Erythroblast (primary cell): ENCODE measurements at regions not wholly inside any gene's neighbourhood (a gene's known extent, or its start where the extent isn't known, plus 50 kb on each side); places are given as distances from the start of the nearest gene placed in this dataset.

ENCODE experiments used
- DNase-seq, 2 experiments: peaks; one replicate each; lab custom pipeline; 2025; lab: John Stamatoyannopoulos, UW
- GATA1 ChIP-seq: IDR thresholded peaks from 2 replicates; pipeline ENCODE4 v1.6.1; 2011; ENCODE audit warnings: low read depth, mild to moderate bottlenecking, control low read depth, low read length, moderate library complexity
- POLR2A ChIP-seq: IDR thresholded peaks from 2 replicates; pipeline ENCODE4 v1.6.1; 2011; ENCODE audit warnings: mild to moderate bottlenecking, low read length

DNA sequence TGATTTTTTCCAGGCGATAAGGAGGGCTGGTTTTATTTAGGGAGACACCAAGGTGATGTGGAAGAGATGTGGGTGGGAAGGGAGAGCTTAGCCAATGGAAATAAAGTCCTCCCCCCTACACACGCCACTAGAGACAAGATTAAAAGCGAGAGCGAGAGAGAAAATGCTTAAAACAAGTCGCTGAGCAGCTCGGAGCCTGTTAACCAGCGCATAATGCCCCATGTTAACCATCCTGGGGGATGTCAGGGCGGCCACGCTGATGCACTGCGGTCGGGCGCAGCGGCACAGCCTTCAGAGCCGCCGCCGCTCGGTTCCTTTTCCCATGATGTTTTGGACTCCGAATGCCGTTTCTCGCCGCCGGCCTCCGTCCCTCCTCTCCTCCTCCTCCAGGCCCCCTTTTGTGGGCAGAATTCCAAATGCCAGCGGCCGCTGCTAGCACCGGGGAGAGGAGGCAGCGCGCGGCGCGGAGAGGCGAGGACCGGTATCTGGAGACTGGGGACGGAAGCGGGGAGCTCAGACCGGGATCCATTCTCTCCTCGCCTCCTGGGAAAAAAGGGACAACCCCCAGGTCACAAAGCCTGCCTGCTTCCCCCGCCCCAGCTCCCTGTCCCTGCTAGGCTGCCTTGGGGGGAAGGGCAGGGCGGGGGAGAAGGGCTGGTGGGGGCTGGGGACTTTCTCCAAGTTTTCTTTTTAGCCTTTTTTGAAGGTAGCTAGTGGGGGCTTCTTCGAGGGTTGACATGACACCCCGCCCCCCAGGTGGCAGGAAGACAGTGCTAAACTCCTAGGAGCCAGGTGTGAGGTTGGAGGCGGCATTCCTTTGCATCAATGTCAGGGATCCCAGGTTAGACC is 98.1 kb upstream of the CCL2 start:
- no peak for TF ChIP-seq POLR2A
- no peak for TF ChIP-seq GATA1
- DNase-seq: no peak

DNA sequence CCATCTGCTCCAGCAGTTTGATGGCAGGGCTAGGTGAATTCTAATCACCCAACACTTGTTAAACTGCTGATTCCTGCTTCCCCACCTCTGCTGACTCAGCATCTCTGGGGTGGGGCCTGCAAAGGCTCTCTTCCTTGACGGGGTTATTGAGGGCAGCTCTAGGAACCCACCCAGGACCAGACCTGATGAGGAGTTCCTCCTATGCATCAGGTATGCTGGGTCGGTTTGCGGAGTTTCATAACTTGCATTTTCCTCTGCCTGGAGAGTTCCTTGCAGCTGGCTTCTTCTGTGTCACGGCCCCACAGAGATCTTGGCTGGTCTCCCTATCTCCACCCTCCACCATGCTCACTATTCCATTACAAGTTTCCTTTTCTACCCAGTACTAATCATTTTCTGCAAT is 93.4 kb upstream of the CCL2 start:
- TF ChIP-seq GATA1: no peak
- no peak for TF ChIP-seq POLR2A
- DNase-seq: peak in 1 of 2 experiments; percentile 28

DNA sequence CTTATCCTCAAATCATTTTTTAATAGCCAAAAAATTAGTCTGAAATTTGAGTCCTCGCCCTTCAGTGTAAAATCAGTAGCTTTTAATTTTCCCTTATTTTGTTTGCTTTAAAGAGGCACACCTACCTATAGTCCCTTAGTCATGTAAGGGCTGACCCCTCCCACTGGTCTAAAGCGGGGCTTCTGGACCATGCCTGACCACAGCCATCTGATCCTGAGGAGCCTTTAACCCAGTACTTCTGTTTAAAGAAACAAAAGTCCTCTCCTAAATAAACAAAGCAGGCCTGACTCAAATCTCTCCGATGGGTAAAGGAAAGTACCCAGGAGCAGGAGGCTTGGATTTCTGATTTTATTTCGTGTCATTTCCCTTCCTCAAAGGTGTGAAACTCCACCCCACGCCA is 92.0 kb upstream of the CCL2 start:
- TF ChIP-seq GATA1 (no peak), POLR2A (no peak)

DNA sequence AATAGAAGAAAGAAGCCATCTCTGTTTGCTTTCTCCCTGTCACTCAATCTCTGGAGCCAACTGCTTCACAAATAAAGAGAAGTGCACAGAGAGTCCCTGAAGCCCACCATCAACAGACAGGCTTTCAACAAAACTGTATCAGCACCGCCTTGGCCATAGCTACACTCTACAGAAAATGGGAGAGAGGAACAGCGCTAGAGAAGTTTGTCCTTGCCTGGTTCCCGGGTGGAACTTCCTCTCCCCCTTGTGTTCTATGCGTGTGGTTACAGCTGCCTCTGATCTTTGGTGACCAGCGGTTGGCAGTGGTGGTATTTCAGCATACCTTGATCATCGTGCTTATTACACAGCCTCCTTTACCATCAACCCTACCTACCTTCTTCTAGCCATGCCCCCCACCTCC is 91.4 kb upstream of the CCL2 start:
- DNase-seq: peak in 1 of 2 experiments; percentile 36

More for the DNA sequence above, 92.0 kb upstream of the CCL2 start:
- DNase-seq: no peak

DNA sequence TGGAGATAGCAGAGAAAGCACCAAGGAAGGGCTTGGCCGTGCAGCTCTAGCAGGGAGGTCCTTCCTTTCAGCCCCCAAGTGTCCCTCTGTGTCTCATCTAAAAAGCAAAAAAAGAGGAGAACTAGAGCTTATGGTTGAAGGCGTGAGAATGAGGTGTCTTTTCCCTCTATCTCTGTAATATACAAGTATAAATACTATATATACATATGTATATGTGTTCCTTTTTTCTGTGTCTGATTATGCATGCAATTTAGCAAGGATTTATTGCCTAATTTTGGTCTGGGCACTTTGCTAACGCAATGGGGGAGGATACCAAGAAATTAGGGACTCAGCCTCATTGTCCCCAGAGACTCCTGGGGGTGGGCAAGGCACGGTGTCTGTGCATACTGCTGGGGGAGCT is 90.2 kb upstream of the CCL2 start:
- TF ChIP-seq POLR2A (no peak), GATA1 (no peak)
- no peak for DNase-seq

More for the DNA sequence above, 91.4 kb upstream of the CCL2 start:
- TF ChIP-seq POLR2A (no peak), GATA1 (no peak)

DNA sequence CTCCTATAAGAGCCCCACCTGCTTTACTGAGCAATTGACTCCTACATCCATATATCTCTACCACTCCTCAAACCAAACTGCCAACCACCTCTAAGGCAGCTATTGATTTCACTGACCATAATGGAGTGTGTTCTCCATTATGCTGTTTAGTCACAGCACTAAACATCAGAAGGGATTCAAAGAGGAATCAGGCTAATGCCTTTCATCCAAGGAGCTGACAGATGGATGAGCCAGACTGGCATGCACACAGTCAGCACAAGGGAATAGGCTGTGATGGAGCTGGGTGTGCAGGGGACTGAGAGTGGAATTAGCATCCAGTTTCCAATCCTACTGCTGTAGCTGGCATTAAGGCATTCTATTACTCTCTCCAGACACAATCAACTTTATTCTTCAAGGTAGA is 88.7 kb upstream of the CCL2 start:
- no peak for DNase-seq
- no peak for TF ChIP-seq GATA1
- TF ChIP-seq POLR2A: no peak

DNA sequence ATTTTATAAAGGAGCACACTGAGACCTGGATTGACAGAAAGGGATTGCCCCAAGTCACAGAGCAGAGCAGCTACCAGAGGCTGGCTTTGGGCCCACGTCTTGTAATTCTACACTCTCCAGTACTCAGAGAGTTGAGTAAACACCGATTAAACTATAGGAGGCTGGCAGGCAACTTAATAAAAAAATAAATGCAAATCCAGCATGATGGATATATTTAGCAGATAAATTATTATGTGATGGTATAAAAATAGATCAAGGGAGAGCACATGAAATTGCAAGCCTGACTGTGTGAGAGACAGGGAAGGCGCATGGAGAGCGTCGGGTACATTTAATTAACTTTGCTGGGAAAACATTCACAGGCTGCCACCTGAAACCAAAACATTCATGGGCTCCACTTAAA is 87.7 kb upstream of the CCL2 start:
- no peak for DNase-seq
- TF ChIP-seq POLR2A: no peak
- TF ChIP-seq GATA1: no peak

DNA sequence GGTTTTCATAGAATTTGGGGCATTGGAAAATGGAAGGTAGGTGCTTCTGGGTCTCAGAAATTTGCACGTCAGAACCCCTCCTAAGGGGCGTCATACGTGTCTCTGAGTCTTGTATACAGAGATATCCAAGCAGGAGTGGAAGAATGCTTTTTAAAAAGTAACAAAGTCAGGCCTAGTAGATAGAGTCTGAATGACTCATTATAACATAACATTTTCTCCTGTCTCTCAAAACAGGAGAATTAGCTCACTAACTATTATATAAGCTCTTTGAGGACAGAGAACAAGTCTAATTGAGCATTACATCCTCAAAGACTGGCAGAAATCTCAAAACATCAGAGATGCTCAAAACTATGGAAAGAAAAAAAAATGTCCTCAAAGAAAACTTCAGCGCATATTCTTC is 86.1 kb upstream of the CCL2 start:
- DNase-seq: no peak
- TF ChIP-seq GATA1: no peak
- TF ChIP-seq POLR2A: no peak

DNA sequence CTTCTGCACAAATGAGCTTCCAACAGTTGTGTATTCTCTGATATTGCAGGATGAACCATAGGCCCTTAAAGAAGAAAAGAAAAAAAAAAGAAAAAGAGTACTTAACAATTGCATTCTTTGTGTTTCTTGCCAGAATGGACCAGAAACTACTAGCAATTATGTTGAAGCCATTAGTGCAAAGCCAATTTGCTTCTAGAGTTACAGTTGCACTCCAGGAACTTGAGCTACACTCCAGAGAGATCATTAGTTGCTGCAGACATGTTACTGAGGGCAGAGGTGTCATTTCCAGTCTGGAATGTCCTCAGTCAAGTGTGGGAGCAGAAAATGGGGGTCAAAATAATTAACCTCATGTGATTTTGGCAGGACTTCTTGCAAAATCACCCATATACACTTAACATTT is 85.6 kb upstream of the CCL2 start:
- no peak for TF ChIP-seq POLR2A
- TF ChIP-seq GATA1: no peak

DNA sequence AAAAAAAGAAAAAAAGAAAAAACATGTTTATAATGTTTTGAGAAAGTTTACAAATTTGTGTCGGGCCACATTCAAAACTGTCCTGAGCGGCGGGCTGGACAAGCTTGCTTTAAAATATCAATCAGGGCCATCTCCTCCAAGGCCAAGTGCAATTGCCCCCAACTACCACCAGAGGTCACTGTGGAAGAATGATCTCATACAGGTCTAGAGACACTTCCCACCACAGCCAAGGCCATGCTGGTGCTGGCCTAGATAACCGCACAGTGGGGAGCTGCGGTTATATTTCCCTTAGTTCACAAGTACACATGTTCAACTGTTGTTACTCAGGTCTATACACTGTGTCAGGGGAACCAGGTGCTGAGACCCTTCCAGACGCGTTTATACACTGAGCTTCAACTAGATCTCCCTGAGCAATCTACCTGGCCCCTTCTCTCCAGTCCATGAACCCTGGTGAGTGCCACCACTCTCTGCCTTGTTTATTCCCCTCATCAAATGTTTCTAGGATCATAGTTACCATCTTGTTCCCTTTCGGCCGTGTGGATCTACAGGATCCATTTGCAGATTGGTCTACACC is 83.8 kb upstream of the CCL2 start:
- no peak for TF ChIP-seq GATA1
- no peak for TF ChIP-seq POLR2A
- DNase-seq: peak; percentile 54 to 75

More for the DNA sequence above, 85.6 kb upstream of the CCL2 start:
- DNase-seq: no peak

DNA sequence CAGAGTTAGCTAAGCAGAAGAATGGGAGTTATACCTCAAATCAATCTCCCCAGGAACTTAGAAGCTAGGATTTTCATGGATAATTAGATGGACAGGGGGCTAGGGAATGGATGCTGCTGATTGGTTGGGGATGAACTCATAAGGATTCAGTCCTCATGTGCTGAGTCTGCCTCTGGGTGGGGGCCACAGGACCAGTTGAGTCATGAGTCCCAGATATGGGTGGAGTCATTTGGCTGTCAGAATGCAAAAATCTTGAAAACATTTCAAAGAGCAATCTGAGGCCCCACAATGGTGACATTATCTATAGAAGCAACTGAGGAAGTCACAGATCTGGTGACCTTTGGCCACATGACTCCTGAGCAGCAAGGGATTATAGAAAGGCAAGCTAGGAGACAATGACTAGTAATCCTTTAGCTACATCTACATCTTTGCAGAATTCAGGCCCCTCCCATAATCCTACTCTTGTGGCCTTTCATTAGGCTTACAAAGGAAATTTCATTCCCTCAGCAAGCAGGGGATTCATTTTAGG is 82.6 kb upstream of the CCL2 start:
- TF ChIP-seq GATA1 (no peak), POLR2A (no peak)
- no peak for DNase-seq

DNA sequence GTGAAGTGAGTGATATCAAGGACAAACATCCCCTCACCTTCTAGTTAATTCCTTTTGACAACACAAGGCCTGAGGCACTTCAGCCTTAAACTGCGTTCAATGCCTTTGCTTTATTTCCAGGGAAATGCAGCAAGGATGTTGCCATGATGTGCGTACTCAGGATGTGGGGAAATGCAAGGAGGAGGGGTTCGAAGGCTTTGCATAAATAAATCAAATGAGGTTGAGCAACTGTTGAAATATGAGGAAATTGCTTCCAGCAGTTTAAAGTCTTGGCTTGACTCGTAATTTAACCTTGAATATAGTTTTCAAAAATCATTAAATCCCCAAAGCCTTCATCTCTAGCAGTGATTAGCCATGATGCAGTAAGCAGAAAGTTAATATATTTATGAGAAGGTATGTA is 81.8 kb upstream of the CCL2 start:
- no peak for DNase-seq
- TF ChIP-seq POLR2A: no peak
- no peak for TF ChIP-seq GATA1

DNA sequence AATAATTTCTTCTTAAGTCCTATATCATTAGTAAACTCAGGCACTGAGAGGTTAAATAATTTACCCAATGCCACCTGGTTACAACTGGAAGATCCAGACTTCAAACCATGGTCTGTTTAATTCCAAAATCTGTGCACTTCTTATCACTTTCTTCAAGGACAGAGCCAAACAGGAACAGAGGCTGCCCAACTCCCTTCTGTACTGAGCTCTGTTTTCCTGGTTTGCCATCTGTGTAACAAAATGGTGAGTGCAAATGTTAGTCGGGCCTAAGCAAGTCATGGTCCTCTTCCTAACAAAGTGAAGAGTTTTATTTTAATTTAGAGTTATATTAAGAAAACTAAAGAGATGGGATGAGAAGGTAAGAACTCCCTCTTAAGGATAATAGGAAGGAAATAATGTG is 80.6 kb upstream of the CCL2 start:
- TF ChIP-seq POLR2A: no peak
- TF ChIP-seq GATA1: no peak
- DNase-seq: no peak

DNA sequence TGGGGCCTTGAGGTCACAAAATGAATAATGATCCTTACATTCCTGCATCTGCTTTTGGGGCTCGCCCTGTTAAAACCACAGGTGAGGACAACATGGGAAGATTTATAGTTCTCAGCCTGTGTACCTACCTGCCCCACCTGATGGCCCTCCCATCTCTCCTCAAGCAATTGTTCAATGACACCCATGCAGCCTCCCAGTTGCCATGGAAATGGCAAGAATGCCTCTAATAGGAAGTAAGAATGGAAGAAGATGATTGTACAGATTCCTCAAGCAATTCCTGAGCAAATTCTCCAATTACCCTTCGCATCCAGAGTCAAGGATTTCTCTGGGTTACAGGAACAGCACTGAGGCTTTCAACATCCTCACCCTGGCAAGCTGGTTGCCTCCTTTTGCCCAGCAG is 78.6 kb upstream of the CCL2 start:
- no peak for TF ChIP-seq GATA1
- TF ChIP-seq POLR2A: no peak
- DNase-seq: no peak
